HL-60 (cell line): ENCODE measurements at regions not wholly inside any gene's neighbourhood (a gene's known extent, or its start where the extent isn't known, plus 50 kb on each side); places are given as distances from the start of the nearest gene placed in this dataset.

Experiments
- DNase-seq, 2 experiments: peaks; one replicate each; pipeline ENCODE4 v3.0.0-alpha.2; 2010 to 2020; ENCODE audit warnings: low read depth in 1 of 2, low spot score in 1 of 2
- H3K27ac ChIP-seq: fragments of 250-450 bp; sonication (Bioruptor Pico); replicated peaks from 2 replicates; pipeline ENCODE4 v1.5.1; 2020; ENCODE audit warnings: mild to moderate bottlenecking, moderate library complexity
- H3K27me3 ChIP-seq: fragments of 250-450 bp; sonication (Bioruptor Pico); 2 replicates; pipeline ENCODE4 v1.5.1; 2021; ENCODE audit warnings: mild to moderate bottlenecking, moderate library complexity; ENCODE audit not compliant: insufficient read depth, poor library complexity, severe bottlenecking
- H3K4me3 ChIP-seq: replicated peaks from 2 replicates; pipeline ENCODE4 v1.5.1; 2011; ENCODE audit warnings: mild to moderate bottlenecking, control low read depth, low read length; ENCODE audit not compliant: insufficient read depth
- CTCF ChIP-seq: IDR thresholded peaks from one replicate; pipeline ENCODE4 v1.5.1; 2011; ENCODE audit warnings: low read length, control low read depth, inconsistent platforms; ENCODE audit not compliant: insufficient read depth
- GABPA ChIP-seq: IDR thresholded peaks from 2 replicates; pipeline ENCODE4 v1.6.1; 2012; ENCODE audit warnings: low read depth
- POLR2AphosphoS5 ChIP-seq: IDR thresholded peaks from 2 replicates; pipeline ENCODE4 v1.6.1; 2012; ENCODE audit warnings: low read depth
- REST ChIP-seq: IDR thresholded peaks from 2 replicates; pipeline ENCODE4 v1.6.1; 2012; ENCODE audit warnings: low read depth; ENCODE audit not compliant: insufficient replicate concordance
- SPI1 ChIP-seq: IDR thresholded peaks from 2 replicates; pipeline ENCODE4 v1.6.1; 2012; ENCODE audit warnings: low read depth, mild to moderate bottlenecking, borderline replicate concordance

- TF ChIP-seq REST (no peak), GABPA (no peak), SPI1 (no peak), POLR2AphosphoS5 (no peak)
- H3K27ac ChIP-seq = no peak overlapping the region
- H3K4me3 ChIP-seq = no peak overlapping the region
- no peak for DNase-seq
- H3K27me3 ChIP-seq = no peaks in the 10 kb centered on the region
Observed at GRCh38 chr6:102798636-102799035, 1405.1 kb downstream of the GRIK2 start.

GRCh38 chr6:102793752-102794151, 1400.2 kb downstream of the GRIK2 start:
- no peak overlapping the region for H3K4me3 ChIP-seq
- TF ChIP-seq SPI1 = no peak
- no peak for TF ChIP-seq POLR2AphosphoS5
- TF ChIP-seq REST = no peak
- TF ChIP-seq CTCF = no peak
- no peak for TF ChIP-seq GABPA
- no peak for DNase-seq
- H3K27ac ChIP-seq = no peak overlapping the region
- no peaks in the 10 kb centered on the region for H3K27me3 ChIP-seq

- no peak for TF ChIP-seq CTCF
- no peak for TF ChIP-seq POLR2AphosphoS5
- TF ChIP-seq SPI1 = no peak
- TF ChIP-seq GABPA = no peak
- TF ChIP-seq REST = no peak
- H3K27ac ChIP-seq = no peak overlapping the region
- no peak overlapping the region for H3K4me3 ChIP-seq
- H3K27me3 ChIP-seq = no peaks in the 10 kb centered on the region
- DNase-seq = no peak
Observed at GRCh38 chr6:102774326-102774725, 1380.8 kb downstream of the GRIK2 start.

- TF ChIP-seq POLR2AphosphoS5 (no peak), GABPA (no peak), SPI1 (no peak), CTCF (no peak), REST (no peak)
- Histone ChIP-seq H3K27me3 (no peaks in the 10 kb centered on the region), H3K4me3 (no peak overlapping the region), H3K27ac (no peak overlapping the region)
- no peak for DNase-seq
Observed at GRCh38 chr6:102773636-102774035, 1380.1 kb downstream of the GRIK2 start.
